GM21423 (cell line): ENCODE measurements at regions not wholly inside any gene's neighbourhood (a gene's known extent, or its start where the extent isn't known, plus 50 kb on each side); places are given as distances from the start of the nearest gene placed in this dataset.
"Not testable (repeated sequence)": the region's sequence is repeated elsewhere in the genome, so short reads cannot be mapped to it uniquely, and the experiment has no call there.

Experiments used
- ATAC-seq: cut with Tn5 transposase; IDR thresholded peaks from one replicate; pipeline ENCODE4 v1.9.1; 2021; ENCODE audit warnings: mild to moderate bottlenecking, moderate library complexity; ENCODE audit not compliant: unreplicated experiment

DNA sequence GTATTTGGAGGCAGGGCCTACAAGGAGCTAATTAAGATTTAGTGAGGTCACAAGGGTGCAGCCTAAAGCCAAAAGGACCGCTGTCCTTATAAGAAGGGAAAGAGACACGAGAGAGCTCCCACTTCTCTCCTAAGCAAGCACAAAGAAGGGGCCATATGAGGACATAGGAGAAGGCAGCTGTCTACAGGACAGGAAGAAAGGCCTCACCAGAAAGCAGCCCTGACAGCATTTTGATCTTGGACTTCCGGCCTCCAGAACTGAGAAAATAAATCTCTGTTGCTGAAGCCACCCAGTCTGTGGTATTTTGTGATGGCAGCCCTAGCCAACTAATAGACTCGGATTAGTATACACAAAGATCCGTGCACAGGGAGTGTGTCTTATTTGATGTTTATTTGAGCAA lies 139.7 kb downstream of the B3GNT2 start:
- no peak for ATAC-seq

DNA sequence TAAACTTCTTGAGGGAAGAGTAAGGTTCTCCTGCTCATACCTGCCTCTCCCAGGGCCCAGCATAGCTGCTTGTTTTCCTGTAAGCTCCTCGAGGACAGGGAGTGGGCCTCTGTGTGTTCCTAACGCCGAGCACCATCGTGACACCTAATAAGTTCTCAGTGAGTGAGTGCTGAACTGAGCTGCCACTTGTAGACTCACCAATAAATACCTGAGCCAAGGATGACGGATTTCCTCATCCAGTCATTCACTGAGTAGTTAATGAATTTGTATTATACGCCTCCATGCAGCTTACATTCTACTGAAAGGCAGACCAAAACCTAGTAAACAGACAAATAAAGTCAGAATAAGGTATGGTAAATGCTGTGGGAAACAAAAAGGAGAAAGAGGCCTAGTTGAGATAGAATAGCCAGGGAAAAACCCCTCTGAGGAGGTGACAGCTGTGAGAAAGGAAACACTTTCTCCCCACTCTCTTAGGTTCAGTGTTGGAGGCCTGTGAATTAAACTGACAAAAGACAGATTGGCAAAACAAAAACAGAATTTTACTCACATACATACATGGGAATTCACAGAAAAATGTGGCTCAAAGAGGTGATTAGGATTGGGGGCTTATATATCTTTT lies 138.6 kb downstream of the B3GNT2 start:
- ATAC-seq, result peak; percentile 66

DNA sequence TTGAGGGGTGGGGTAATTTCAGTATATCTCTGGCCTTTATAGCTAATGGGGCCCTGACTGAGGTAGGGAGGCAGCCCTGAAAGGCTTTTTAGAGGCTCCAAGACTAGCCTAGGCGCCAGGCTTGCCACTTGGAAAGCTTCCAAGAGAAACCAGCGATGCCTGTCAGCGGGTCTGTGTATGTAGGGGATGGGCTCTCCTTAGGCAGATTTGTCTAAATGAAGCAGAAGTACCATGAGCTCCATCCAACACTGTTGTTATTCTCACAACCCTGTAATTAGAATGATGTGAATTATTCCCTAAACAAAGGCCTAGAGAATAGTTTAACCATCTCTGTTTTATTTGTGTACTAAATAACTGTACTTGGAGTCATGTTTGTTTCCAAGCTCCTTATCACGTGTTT lies 138.1 kb downstream of the B3GNT2 start:
- no peak for ATAC-seq

DNA sequence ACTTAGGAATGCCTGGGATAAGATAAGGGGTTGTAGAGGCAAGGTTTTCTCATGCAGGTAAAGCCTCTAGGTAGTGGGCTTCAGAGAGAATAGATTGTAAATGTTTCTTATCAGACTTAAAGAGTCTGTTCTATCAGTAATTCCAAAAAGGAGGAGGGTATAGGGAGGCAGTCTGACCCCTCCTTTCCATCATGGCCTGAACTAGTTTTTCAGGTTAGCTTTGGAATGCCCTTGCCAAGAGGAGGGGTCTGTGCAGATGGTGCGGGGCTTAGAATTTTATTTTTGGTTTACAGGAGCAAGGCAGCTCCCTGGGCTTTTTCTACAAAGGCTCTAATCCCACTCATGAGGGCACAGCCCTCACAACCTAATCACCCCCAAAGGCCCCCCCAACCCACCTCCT lies 135.0 kb downstream of the B3GNT2 start:
- no peak for ATAC-seq

DNA sequence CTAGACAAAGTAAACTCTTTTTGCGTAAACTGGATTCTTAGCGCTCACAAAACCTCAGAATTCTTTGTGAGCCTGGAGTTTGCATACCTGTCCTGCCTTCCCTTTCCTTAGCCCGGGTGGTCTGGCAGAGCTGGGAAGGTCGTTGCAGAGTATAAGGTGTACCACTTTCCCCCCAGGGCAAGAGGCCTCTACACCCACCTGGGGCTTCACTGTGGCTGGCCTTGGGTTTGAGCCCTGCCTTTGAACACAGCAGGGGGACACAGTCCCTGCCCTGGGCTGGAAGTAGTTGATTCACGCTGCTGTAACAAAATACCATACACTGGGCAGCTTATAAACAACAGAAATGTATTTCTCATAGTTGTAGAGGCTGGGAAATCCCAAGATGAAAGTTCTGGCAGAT lies 133.9 kb downstream of the B3GNT2 start:
- ATAC-seq, result no peak

DNA sequence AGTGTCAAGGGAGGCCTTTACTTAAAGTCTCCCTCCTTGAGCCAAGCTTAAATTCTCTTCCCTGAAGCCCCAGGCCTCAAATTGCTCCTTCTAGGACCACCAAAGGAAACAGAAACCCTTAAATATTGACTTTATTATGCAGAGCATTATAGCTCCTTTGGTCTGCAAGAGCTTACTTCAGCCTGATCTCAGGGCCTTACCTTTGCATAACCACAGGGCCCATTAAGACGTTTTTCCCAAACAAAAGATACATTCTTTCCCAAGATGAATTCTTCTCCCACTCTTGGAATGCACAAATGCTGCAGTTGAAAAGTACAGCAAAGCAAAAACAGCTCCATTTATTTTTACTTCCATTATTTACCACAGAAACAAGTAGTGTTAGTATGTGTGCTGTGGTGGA lies 130.8 kb downstream of the B3GNT2 start:
- ATAC-seq, result no peak

DNA sequence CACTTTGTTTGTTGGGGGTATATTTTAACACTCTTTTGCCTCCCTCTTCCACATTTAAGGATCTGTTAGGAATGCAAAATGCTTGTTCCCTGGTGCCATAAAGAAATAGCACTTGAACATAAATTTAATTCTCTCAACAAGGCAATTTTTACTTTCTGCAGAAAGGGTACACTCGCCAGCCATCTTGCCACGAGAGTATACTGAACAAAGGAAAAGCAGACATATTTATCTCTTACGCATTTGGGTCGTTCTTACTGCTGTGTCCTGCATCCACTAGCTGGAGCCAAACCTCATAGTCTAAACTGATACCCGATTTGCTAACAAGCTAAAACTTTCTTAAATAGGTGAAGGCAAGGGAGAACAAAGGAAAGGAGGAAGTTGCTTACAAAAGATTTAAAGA lies 129.5 kb downstream of the B3GNT2 start:
- ATAC-seq, result no peak

DNA sequence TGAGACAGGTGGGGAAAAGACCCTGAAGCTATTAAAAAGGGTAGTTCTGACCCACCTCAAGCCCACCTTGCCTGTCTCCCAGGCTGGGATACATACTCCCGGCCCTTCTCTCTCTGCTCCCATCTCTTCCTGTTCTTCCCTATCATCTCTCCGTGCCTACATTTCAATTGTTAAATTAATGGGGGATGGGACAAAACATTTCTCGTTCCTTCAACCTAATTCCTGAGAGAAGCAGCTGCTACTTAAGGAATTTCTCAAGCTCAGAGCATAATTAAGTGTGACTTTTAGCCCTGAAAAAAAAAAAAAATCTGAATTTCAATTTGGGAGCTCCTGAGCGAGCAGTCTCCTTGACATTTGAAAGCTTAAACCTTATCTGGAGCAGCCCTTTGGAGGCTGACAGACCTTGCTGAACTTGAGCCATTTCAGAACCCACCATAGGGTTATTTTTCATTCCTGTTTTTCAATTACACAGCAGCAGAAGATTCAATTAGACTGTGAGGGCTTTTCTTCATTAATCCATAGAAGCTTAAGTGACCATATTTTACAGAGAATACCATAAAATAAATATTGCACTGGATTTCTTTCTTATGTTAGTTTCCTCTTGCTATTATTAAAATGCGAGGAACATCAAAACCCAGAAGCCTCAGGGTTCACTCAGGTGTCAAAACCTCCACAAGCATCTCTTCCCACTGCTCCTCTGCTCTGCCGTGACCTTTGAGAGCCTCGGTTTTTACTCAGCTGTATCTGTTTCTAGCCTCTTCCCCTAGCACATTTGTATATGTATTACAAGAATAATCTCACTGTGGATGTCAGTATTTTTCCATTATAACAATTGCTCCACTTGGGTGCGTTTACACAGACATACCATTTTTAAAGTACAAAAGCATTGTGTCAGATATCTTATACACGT lies 125.7 kb downstream of the B3GNT2 start:
- no peak for ATAC-seq

DNA sequence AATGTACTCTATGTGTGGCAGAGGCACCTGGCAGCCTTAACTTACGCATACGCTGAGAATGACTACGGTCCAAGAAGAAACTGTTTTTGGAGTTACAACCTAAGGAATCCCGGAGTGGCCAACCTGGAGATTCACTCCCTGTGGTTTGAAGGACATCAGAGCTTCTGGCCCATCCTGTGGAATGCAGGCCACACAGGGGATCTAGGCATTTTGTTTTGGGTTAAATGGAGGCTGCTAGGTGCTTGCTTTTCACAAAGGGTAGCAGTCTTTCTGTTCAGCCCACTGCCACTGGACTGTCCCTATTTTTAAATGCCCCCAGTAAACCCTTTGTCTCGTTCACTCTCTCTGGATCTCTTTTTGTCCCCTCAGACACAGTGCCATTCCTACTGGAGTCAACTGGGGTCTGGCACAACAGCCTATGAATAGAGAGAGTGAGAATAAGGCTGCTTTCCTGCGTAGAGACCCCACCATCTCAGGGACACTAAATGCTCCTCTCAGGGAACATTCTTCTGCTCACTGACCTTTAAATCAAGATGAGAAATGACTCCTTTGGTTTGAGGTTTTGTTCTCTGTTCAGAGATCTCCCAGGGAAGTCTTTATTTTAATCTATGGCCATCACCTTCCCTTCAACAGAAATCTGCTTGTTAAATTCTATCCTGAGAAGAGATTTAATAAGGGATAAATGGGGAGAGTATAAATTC lies 124.9 kb downstream of the B3GNT2 start:
- ATAC-seq, result no peak

DNA sequence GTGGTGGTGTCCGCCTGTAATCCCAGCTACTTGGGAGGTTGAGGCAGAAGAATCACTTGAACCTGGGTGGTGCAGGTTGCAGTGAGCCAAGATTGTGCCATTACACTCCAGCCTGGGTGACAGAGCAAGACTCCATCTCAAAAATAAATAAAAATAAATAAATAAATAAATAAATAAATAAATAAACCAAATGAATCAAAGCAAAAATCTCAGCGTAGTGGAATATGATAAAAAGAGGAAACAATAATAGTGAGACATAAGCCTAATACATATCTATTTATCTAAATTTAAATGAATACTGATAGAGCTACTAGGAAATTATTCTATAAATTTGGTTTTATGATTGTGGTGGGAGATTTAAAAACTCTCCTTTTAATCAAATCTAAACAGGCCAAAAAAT lies 124.2 kb downstream of the B3GNT2 start:
- ATAC-seq, result not testable (repeated sequence)

DNA sequence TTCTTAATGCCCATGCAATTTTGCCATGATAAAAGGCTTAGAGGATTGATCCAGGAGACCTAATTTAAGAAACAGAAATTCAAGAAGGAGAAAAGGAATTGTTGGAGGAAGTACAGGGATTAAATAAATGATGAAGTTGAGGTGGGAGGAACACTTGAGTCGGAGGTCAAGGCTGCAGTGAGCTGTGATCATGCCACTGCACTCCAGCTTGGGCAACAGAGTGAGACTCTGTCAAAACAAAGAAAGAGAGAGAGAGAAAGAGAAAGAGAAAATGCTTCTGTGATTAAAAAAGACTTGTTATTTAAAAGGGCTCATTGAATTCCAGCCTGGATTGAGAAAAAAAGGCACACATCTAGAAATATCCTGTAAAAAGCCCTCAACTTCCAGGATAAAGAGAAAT lies 123.2 kb downstream of the B3GNT2 start:
- ATAC-seq, result no peak

DNA sequence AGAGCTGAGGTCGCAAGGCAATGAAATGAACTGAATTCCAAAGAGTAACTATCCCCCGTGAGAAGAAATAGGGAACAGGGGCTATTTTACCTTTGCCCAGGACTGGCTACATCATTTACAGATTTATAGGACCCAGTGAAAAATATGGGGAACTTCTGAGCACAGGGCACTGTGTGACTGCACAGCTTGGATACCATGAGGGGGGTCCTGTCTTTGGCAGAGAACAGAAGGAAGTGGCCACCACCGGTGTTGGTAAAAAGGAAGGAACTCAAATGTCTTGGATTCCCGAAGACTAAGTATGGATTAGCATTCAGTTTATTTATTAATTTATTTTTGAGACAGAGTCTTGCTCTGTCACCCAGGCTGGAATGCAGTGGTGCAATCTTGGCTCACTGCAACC lies 119.6 kb downstream of the B3GNT2 start:
- no peak for ATAC-seq

DNA sequence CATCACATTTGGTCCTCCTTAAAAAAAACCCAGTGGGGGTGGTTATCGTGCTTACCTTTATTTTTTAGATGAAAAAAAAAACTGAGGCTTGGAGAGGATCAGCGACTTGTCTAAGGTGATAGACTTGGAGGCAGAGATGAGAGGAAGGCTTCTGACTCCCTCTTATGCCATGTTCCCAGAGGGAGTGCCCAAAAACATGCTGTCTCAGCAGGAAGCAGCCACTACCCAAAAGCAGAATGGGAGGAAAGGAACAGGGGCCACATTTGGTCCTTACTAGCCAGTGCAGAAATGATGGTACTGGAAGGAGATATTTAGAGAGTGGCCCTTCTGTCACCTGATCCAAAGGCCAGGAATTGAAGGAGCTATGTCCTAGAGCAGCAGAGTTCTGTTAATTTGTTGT lies 118.4 kb downstream of the B3GNT2 start:
- no peak for ATAC-seq

DNA sequence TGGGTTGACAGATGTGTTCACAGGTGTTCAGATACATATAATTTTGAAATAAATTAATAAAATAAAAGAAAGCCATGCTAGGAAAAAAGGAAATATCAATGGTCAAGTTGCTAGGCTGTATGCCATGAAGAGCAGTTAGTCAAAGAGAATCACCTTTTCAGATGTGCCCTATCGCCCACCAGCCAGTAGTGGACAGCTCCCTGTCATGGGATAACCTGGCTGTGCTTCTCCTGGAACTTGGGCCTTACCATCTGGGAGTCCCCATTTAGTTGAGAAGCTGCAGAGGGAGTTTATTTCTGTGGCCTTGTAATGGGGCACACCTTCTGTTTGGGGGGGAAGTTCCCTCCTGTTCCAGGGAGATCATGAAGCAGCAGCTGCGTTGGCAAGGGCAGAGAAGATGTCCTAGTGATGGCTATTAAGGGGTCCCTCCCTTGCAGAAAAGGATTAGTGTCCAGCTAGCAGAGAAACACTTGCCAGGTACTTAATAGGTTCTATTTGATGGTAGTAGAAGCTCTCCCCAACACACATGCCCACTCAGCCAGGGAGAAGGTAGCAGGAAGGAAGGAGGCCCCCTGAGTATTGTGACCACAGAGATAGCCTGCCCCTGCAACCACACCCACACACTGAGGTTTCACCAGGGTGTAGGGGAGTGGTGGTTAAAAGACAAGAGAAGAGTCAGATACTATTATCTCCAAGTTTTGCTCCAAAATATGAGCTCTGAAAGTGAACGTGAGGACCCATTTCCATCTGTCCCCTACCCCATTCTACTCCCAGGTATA lies 117.7 kb downstream of the B3GNT2 start:
- ATAC-seq, result peak; percentile 68

DNA sequence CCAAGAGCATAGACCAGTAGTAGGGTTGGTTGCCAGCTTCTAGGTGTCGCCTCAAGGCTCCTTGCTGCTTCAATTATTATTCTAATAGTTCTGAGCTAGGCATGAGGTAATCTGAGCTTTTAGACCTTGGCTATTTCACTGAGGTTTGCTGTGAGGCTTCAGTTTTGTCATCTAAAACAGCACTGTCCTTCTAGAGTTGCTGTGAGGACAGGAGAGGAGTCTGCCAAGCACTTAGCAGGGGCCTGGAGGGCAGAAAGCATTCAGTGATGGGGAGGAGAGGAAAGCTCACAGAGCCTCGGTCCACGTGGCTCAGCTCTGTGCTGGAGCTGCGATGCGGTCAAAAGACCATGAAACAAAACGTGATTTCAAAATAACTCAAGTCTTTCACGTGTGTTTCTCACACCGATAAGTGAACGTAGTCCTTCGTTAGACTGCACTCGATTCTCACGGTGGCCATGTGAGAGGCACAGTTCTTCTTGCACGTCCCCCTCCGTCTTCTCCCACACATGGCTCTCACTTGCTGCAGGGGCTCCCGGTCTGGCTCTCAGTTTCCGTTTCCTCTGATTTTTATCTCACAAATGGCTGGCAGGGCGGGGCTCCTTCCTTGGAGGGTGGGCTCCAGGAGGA lies 113.7 kb downstream of the B3GNT2 start:
- peak; percentile 38 for ATAC-seq

DNA sequence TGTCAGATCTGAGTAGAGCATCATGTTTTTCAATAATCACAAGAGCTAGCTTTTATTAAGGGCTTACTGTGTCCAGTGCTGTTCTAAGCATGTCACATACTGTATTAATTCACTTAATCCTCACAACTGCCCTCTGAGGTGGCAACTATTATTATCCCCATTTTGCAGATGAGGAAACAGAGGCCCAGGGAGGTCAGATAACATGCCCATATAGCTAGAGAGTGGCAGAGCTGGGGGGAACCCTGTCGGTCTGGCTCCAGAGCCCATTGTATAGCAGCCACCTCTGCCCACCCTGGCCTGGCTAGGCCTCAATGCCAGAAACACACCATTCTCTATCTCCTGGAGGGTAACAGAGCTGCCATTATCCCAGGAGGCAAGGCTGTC lies 113.2 kb downstream of the B3GNT2 start:
- no peak for ATAC-seq

DNA sequence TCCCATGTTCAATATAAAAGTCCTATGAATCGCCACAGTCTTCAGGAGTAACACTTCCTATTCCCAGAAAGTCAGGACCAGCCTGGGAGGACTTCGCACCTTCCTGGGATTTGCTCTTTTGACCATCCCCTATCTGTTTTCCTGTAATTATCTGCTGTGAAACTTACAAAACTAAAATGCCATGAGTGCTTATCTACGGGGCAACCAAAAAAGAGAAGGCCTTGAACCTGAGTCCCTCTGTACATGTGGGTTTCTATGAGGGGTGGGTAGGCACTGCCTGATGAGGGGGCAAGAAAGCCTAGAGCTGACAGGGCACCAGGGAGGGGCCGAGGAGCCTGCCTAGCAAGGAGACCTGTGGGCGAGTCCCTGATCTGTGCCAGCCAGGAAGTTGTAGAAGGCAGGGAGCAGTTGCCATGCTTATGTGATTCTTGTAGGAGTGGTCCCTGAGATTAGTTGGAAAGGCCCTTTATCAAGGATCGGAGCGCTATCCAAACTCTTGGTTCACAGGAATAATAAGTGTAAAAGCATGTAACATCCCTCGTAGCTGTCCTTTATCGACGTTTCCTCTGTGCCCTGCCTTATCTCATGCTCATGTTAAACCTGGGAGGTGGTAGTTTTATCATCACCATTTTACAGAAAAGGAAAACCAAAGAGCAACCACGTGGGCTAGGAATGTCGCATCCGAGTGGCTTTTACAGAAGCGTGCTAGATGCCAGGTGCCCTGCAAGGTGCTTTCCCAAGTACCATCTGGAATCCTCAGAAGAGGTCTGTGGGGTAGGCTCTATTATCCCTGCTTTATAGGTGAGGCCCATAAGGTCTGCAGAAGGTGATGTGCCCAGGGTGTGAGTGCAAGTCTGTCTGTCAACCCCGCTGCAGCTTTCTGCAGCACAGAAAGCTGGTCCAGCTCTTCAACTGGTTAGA lies 111.8 kb downstream of the B3GNT2 start:
- no peak for ATAC-seq

DNA sequence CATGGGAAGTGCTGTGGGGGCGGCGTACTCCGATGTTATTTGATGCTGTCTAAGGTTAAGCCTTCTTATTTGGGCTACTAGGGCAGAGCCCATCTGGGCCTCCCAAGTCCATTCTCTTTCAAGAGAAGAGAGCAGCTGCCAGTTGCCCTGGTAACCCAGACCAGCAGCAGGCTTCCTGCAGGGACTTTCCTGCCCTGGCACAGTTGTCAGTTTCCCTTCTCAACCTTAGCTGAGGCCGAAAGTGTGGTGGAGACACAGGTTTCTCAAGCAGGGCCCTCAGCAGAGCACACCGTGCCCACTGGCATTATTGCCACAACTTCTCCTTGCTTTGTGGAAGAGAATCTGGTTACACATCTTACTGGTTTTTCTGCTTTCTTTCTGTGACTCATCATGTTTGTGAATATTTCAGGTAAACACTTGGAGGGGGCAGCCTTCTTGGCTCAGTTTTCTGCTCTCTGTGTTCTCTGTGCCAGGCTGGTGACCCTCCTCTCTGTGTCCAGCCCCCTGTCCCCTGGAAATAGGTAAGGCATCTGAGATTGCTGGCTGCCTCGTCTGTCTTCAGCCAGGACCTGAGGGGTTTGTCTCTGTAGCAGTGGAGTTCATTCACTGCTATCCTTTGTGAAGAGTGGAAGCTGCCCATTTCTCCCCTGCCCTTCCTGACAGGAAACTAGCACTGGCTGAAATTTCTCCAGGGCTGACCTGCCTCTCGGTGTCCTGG lies 111.0 kb downstream of the B3GNT2 start:
- peak; percentile 24 for ATAC-seq
